ENCODE measurements at regions not wholly inside any gene's neighbourhood (a gene's known extent, or its start where the extent isn't known, plus 50 kb on each side); places are given as distances from the start of the nearest gene placed in this dataset.

- H3K4me1 ChIP-seq (ENCODE audit: control insufficient read depth, low read length), result no peaks in the 10 kb centered on the region
- no peaks in the 10 kb centered on the region for H3K36me3 ChIP-seq (ENCODE audit: control insufficient read depth, low read length)
- H3K27me3 ChIP-seq (ENCODE audit: control insufficient read depth, low read length), result no peaks in the 10 kb centered on the region
- no peak overlapping the region for H3K27ac ChIP-seq (ENCODE audit: low read depth, low read length)
- H3F3A ChIP-seq (ENCODE audit: control insufficient read depth, insufficient read depth), result no peaks in the 10 kb centered on the region
- no peaks in the 10 kb centered on the region for H4K20me1 ChIP-seq (ENCODE audit: control insufficient read depth, insufficient read depth, low read depth, low read length)
- H3K79me2 ChIP-seq (ENCODE audit: control insufficient read depth, low read length), result no peaks in the 10 kb centered on the region
- H3K9me3 ChIP-seq (ENCODE audit: control insufficient read depth, insufficient read depth, low read length), result no peaks in the 10 kb centered on the region
- no peak overlapping the region for H3K4me3 ChIP-seq (ENCODE audit: low read length)
- no peaks in the 10 kb centered on the region for H3K9me2 ChIP-seq (replicated peaks; ENCODE audit: control insufficient read depth, low read length)
- TF ChIP-seq EZH2phosphoT487 (IDR thresholded peaks at IDR 0.05; ENCODE audit: borderline replicate concordance, low read length), result no peak
- TF ChIP-seq, protein P1, sequence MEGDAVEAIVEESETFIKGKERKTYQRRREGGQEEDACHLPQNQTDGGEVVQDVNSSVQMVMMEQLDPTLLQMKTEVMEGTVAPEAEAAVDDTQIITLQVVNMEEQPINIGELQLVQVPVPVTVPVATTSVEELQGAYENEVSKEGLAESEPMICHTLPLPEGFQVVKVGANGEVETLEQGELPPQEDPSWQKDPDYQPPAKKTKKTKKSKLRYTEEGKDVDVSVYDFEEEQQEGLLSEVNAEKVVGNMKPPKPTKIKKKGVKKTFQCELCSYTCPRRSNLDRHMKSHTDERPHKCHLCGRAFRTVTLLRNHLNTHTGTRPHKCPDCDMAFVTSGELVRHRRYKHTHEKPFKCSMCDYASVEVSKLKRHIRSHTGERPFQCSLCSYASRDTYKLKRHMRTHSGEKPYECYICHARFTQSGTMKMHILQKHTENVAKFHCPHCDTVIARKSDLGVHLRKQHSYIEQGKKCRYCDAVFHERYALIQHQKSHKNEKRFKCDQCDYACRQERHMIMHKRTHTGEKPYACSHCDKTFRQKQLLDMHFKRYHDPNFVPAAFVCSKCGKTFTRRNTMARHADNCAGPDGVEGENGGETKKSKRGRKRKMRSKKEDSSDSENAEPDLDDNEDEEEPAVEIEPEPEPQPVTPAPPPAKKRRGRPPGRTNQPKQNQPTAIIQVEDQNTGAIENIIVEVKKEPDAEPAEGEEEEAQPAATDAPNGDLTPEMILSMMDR (IDR thresholded peaks at IDR 0.05; ENCODE audit: low read depth, low read length, poor library complexity, severe bottlenecking), result no peak
- no peak overlapping the region for H3K4me2 ChIP-seq (ENCODE audit: low read length)
These were observed 123.1 kb downstream of the OSR1 start for GRCh38 chr2:19235308-19235707.

- no peaks in the 10 kb centered on the region for H3K79me2 ChIP-seq (ENCODE audit: control insufficient read depth, low read length)
- H4K20me1 ChIP-seq (ENCODE audit: control insufficient read depth, insufficient read depth, low read depth, low read length), result no peaks in the 10 kb centered on the region
- no peaks in the 10 kb centered on the region for H3F3A ChIP-seq (ENCODE audit: control insufficient read depth, insufficient read depth)
- no peaks in the 10 kb centered on the region for H3K4me1 ChIP-seq (ENCODE audit: control insufficient read depth, low read length)
- no peaks in the 10 kb centered on the region for H3K9me2 ChIP-seq (replicated peaks; ENCODE audit: control insufficient read depth, low read length)
- no peaks in the 10 kb centered on the region for H3K27me3 ChIP-seq (ENCODE audit: control insufficient read depth, low read length)
- no peak overlapping the region for H3K27ac ChIP-seq (ENCODE audit: low read depth, low read length)
- no peak overlapping the region for H3K4me3 ChIP-seq (ENCODE audit: low read length)
- H3K9me3 ChIP-seq (ENCODE audit: control insufficient read depth, insufficient read depth, low read length), result no peaks in the 10 kb centered on the region
- no peaks in the 10 kb centered on the region for H3K36me3 ChIP-seq (ENCODE audit: control insufficient read depth, low read length)
- H3K4me2 ChIP-seq (ENCODE audit: low read length), result no peak overlapping the region
- TF ChIP-seq, protein P1 (IDR thresholded peaks at IDR 0.05; ENCODE audit: low read depth, low read length, poor library complexity, severe bottlenecking), result no peak
- no peak for TF ChIP-seq EZH2phosphoT487 (IDR thresholded peaks at IDR 0.05; ENCODE audit: borderline replicate concordance, low read length)
These were observed 126.1 kb downstream of the OSR1 start for GRCh38 chr2:19232312-19232711.

GRCh38 chr2:19231625-19232024 lies 126.8 kb downstream of the OSR1 start:
- Histone ChIP-seq H3K4me3 (ENCODE audit: low read length) (no peak overlapping the region), H3K4me1 (ENCODE audit: control insufficient read depth, low read length) (no peaks in the 10 kb centered on the region), H3K27me3 (ENCODE audit: control insufficient read depth, low read length) (no peaks in the 10 kb centered on the region), H3K4me2 (ENCODE audit: low read length) (no peak overlapping the region), H3K9me2 (replicated peaks; ENCODE audit: control insufficient read depth, low read length) (no peaks in the 10 kb centered on the region), H3K36me3 (ENCODE audit: control insufficient read depth, low read length) (no peaks in the 10 kb centered on the region), H4K20me1 (ENCODE audit: control insufficient read depth, insufficient read depth, low read depth, low read length) (no peaks in the 10 kb centered on the region), H3K79me2 (ENCODE audit: control insufficient read depth, low read length) (no peaks in the 10 kb centered on the region), H3K27ac (ENCODE audit: low read depth, low read length) (no peak overlapping the region), H3F3A (ENCODE audit: control insufficient read depth, insufficient read depth) (no peaks in the 10 kb centered on the region), H3K9me3 (ENCODE audit: control insufficient read depth, insufficient read depth, low read length) (no peaks in the 10 kb centered on the region)
- TF ChIP-seq, protein P1 (IDR thresholded peaks at IDR 0.05; ENCODE audit: low read depth, low read length, poor library complexity, severe bottlenecking), result no peak
- TF ChIP-seq EZH2phosphoT487 (IDR thresholded peaks at IDR 0.05; ENCODE audit: borderline replicate concordance, low read length), result no peak

GRCh38 chr2:19230626-19231025 lies 127.8 kb downstream of the OSR1 start:
- Histone ChIP-seq H4K20me1 (ENCODE audit: control insufficient read depth, insufficient read depth, low read depth, low read length) (no peaks in the 10 kb centered on the region), H3K27me3 (ENCODE audit: control insufficient read depth, low read length) (no peaks in the 10 kb centered on the region), H3F3A (ENCODE audit: control insufficient read depth, insufficient read depth) (no peaks in the 10 kb centered on the region), H3K4me2 (ENCODE audit: low read length) (no peak overlapping the region), H3K79me2 (ENCODE audit: control insufficient read depth, low read length) (no peaks in the 10 kb centered on the region), H3K4me1 (ENCODE audit: control insufficient read depth, low read length) (no peaks in the 10 kb centered on the region), H3K9me3 (ENCODE audit: control insufficient read depth, insufficient read depth, low read length) (no peaks in the 10 kb centered on the region), H3K9me2 (replicated peaks; ENCODE audit: control insufficient read depth, low read length) (no peaks in the 10 kb centered on the region), H3K4me3 (ENCODE audit: low read length) (no peak overlapping the region), H3K27ac (ENCODE audit: low read depth, low read length) (no peak overlapping the region), H3K36me3 (ENCODE audit: control insufficient read depth, low read length) (no peaks in the 10 kb centered on the region)
- TF ChIP-seq, protein P1 (IDR thresholded peaks at IDR 0.05; ENCODE audit: low read depth, low read length, poor library complexity, severe bottlenecking), result no peak
- TF ChIP-seq EZH2phosphoT487 (IDR thresholded peaks at IDR 0.05; ENCODE audit: borderline replicate concordance, low read length), result no peak

Data from DOHH2 (cell line).